ENCODE measurements at regions not wholly inside any gene's neighbourhood (a gene's known extent, or its start where the extent isn't known, plus 50 kb on each side); places are given as distances from the start of the nearest gene placed in this dataset.
A peak's percentile ranks its signal among the peaks of the same experiment; 100 is the strongest.
"Not testable (repeated sequence)": the region's sequence is repeated elsewhere in the genome, so short reads cannot be mapped to it uniquely, and the experiment has no call there.

GRCh38 chrX:80578517-80579105 lies 158.4 kb downstream of the TENT5D start:
- H3K4ac ChIP-seq (ENCODE audit: low read depth, low read length) = no peak overlapping the region
- no peak overlapping the region for H2BK5ac ChIP-seq (ENCODE audit: low read length)
- no peak overlapping the region for H3K56ac ChIP-seq (ENCODE audit: low read length)
- no peak overlapping the region for H3K27ac ChIP-seq (ENCODE audit: low read depth, low read length)
- H3K36me3 ChIP-seq (ENCODE audit: control insufficient read depth, insufficient read depth, low read length) = no peaks in the 10 kb centered on the region
- H2BK120ac ChIP-seq (ENCODE audit: low read depth, low read length) = no peak overlapping the region
- no peak overlapping the region for H3K9ac ChIP-seq (ENCODE audit: low read length)
- H3K79me1 ChIP-seq (ENCODE audit: low read length) = no peaks in the 10 kb centered on the region
- no peak overlapping the region for H4K5ac ChIP-seq (ENCODE audit: low read length)
- no peak overlapping the region for H2BK15ac ChIP-seq (replicated peaks; ENCODE audit: low read depth)
- WGBS (ENCODE audit: extremely low coverage, insufficient coverage, low lambda C conversion rate) = no CpG with 5 or more reads among the region's 3 CpGs
- H3K4me1 ChIP-seq (ENCODE audit: control insufficient read depth, low read depth, low read length) = no peaks in the 10 kb centered on the region
- peak; percentile 43 for DNase-seq
- no peak overlapping the region for H2AK5ac ChIP-seq (ENCODE audit: low read length)
- H3K4me2 ChIP-seq (ENCODE audit: low read length) = no peak overlapping the region
- no peaks in the 10 kb centered on the region for H3K27me3 ChIP-seq (ENCODE audit: insufficient read depth, low read length, poor library complexity)
- no peak overlapping the region for H3K23ac ChIP-seq (ENCODE audit: low read length)
- H4K8ac ChIP-seq (ENCODE audit: low read depth, low read length) = no peak overlapping the region
- no peaks in the 10 kb centered on the region for H3K79me2 ChIP-seq (ENCODE audit: control insufficient read depth, insufficient read depth, low read length)
- no peak overlapping the region for H3K18ac ChIP-seq (ENCODE audit: low read length)
- H3K4me3 ChIP-seq (ENCODE audit: low read length) = no peak overlapping the region

- H3K27ac ChIP-seq (ENCODE audit: low read depth, low read length); H3K27me3 ChIP-seq (ENCODE audit: insufficient read depth, low read length, poor library complexity); DNase-seq; H3K9ac ChIP-seq (ENCODE audit: low read length); H3K4me2 ChIP-seq (ENCODE audit: low read length); H2BK15ac ChIP-seq (replicated peaks; ENCODE audit: low read depth); H2BK120ac ChIP-seq (ENCODE audit: low read depth, low read length); H2AK5ac ChIP-seq (ENCODE audit: low read length); H2BK5ac ChIP-seq (ENCODE audit: low read length); H3K36me3 ChIP-seq (ENCODE audit: control insufficient read depth, insufficient read depth, low read length); H3K4me1 ChIP-seq (ENCODE audit: control insufficient read depth, low read depth, low read length); H3K79me2 ChIP-seq (ENCODE audit: control insufficient read depth, insufficient read depth, low read length); H3K56ac ChIP-seq (ENCODE audit: low read length); H4K8ac ChIP-seq (ENCODE audit: low read depth, low read length); H3K4ac ChIP-seq (ENCODE audit: low read depth, low read length); H4K5ac ChIP-seq (ENCODE audit: low read length); H3K4me3 ChIP-seq (ENCODE audit: low read length); H3K18ac ChIP-seq (ENCODE audit: low read length); H3K79me1 ChIP-seq (ENCODE audit: low read length); H3K23ac ChIP-seq (ENCODE audit: low read length): not testable (repeated sequence)
- WGBS (ENCODE audit: extremely low coverage, insufficient coverage, low lambda C conversion rate) = no CpG with 5 or more reads among the region's 30 CpGs
Observed at GRCh38 chrX:80590992-80591391, 170.7 kb downstream of the TENT5D start.

GRCh38 chrX:80602036-80602860 lies 182.0 kb downstream of the TENT5D start:
- Histone ChIP-seq H3K4ac (ENCODE audit: low read depth, low read length) (no peak overlapping the region), H4K8ac (ENCODE audit: low read depth, low read length) (no peak overlapping the region), H2AK5ac (ENCODE audit: low read length) (no peak overlapping the region), H4K5ac (ENCODE audit: low read length) (no peak overlapping the region), H3K9ac (ENCODE audit: low read length) (no peak overlapping the region), H3K27me3 (ENCODE audit: insufficient read depth, low read length, poor library complexity) (no peaks in the 10 kb centered on the region), H3K27ac (ENCODE audit: low read depth, low read length) (no peak overlapping the region), H3K79me1 (ENCODE audit: low read length) (no peaks in the 10 kb centered on the region), H3K4me1 (ENCODE audit: control insufficient read depth, low read depth, low read length) (no peaks in the 10 kb centered on the region), H3K36me3 (ENCODE audit: control insufficient read depth, insufficient read depth, low read length) (no peaks in the 10 kb centered on the region), H3K4me3 (ENCODE audit: low read length) (no peak overlapping the region), H3K23ac (ENCODE audit: low read length) (no peak overlapping the region), H3K56ac (ENCODE audit: low read length) (no peak overlapping the region), H3K4me2 (ENCODE audit: low read length) (no peak overlapping the region), H3K18ac (ENCODE audit: low read length) (no peak overlapping the region), H2BK120ac (ENCODE audit: low read depth, low read length) (no peak overlapping the region), H3K79me2 (ENCODE audit: control insufficient read depth, insufficient read depth, low read length) (no peaks in the 10 kb centered on the region), H2BK5ac (ENCODE audit: low read length) (no peak overlapping the region), H2BK15ac (replicated peaks; ENCODE audit: low read depth) (no peak overlapping the region)
- WGBS (ENCODE audit: extremely low coverage, insufficient coverage, low lambda C conversion rate) = no CpG with 5 or more reads among the region's 7 CpGs
- DNase-seq = no peak
